ENCODE measurements at regions not wholly inside any gene's neighbourhood (a gene's known extent, or its start where the extent isn't known, plus 50 kb on each side); places are given as distances from the start of the nearest gene placed in this dataset.

DNA sequence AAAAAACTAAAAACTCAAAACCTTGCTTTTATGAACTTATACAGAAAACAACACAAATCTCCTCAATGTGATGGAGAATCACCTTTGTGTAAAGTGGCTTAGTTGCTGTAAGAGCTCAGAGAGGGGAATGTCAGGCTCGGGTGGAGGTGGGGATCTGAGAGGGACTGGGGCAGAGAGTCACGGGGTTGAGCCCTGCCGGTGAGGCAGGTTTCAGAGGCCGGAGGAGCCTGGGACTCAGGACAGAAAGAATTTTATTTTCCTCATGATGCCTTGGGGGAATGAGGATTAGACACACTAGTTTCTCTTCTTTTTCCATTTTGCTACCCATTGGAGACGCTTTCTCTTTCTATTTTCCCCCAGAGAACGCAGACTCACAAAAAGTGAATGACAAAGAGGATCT is 252.3 kb upstream of the FOXQ1 start:
- no peak for DNase-seq (ENCODE audit: low spot score)

- DNase-seq (ENCODE audit: low spot score): no peak
These were observed 254.3 kb upstream of the FOXQ1 start for GRCh38 chr6:1057490-1058135.

DNA sequence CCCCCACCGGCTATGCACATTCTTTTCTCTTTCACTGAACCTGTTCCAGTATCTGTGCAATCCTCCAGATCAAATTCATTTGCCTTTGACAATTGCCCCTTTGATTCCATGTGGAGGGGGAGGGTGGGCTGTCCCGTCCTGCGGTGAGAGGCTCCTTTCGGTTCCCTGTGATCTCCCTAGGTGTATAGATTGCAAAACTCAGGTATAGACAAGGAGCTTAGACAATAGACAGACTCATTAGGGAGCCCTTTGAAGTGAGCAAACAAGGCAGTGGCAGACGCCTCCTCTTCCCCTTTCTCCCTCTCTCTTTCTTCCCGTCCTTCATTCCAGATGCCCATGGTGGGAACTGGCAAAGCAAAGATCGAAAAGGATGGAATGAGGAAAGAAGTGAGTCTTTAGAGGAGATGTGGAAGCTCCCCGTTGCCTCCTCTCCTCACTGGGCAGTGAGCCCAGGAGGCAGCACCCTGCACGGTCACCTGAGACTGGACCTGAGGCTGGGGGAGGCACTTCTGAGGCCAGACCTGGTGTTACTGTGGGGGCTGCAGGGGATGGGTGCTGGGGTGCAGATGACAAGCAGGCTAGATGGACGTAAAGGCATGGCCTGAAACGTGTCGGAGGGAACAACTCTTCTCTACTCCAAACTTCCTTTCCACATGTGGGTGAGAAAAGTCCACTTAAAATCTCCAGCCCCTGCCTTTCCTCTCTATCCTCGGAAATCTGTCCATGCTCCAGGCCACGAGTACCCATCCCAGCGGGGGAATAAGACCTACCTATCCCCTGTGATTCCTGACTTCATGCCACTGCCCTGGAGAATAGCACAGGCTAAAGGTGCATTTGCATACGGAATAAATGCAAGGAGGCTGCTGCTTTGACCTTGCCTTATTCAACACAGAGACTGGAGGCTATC is 256.6 kb upstream of the FOXQ1 start:
- no peak for DNase-seq (ENCODE audit: low spot score)

DNA sequence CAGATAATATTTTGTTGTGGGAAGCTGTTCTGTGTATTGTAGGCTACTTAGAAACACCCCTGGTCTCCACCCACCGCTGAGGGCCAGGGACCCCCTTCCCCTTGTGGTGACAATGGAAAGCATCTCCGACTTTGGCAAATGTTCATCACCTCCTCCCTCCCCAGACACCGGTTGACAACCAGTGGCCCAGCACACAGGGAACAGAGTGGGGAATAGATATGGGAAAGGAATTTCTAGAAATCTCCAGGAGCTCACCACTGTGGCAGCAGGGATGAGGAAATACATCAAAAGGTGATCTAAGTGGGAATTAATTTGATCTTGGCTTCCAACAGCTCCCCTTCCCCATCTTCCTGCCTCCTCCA is 257.3 kb upstream of the FOXQ1 start:
- DNase-seq (ENCODE audit: low spot score): no peak

DNA sequence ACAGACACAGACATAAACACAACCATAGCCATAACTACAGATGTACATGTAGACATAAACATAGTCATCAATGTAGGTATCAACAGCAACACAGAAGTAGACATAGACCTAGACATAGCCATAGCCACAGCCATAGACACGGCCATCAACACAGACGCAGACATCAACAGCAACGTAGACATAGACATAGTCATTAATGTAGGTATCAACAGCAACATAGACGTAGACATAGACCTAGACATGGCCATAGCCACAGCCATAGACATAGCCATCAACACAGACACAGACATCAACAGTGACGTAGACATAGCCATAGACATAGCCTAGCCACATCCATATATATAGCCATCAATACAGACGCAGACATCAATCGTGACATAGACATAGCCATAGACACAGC is 258.3 kb upstream of the FOXQ1 start:
- no peak for DNase-seq (ENCODE audit: low spot score)

GRCh38 chr6:1052262-1052661 is 259.6 kb upstream of the FOXQ1 start:
- DNase-seq (ENCODE audit: low spot score): no peak

GRCh38 chr6:1049900-1050299 is 262.0 kb upstream of the FOXQ1 start:
- no peak for DNase-seq (ENCODE audit: low spot score)

DNA sequence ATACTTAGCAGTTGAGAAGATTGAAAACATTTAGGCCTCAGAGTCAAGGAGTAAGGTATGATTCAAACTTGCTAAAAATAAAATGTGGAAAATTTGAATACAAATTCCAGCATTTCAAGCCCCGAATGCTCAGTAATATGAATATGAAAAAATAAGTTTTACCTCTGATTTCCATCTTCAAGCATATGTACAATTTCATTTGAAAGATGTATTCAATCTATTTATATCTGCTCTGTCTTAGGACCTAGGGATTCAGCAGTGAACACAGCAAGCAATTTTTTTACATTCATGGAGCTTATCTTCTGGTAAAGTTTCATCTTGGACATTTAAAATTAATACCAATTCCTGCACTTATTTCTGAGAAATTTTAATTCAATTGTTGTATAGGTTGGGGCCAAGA is 262.7 kb upstream of the FOXQ1 start:
- no peak for DNase-seq (ENCODE audit: low spot score)

GRCh38 chr6:1047981-1048541 is 263.8 kb upstream of the FOXQ1 start:
- no peak for DNase-seq (ENCODE audit: low spot score)

DNA sequence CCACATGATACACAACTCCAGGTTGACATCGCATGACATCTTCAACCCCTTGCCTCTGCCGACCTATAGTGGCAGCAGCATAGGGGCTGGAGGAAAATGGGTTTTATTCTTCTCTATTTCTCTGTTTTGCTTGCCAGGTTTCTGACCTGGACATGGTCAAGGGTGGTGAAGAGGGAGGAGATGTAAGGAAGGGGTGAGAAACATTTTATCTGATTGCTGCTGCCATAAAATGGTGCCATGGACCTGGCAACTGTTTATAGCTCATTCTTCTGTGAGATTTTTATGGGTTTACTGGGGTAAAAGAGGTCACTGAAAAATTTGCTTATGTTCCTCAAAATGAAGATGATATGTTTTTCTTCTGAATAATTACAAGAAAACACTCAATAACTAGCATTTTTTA is 266.7 kb upstream of the FOXQ1 start:
- DNase-seq (ENCODE audit: low spot score): no peak

DNA sequence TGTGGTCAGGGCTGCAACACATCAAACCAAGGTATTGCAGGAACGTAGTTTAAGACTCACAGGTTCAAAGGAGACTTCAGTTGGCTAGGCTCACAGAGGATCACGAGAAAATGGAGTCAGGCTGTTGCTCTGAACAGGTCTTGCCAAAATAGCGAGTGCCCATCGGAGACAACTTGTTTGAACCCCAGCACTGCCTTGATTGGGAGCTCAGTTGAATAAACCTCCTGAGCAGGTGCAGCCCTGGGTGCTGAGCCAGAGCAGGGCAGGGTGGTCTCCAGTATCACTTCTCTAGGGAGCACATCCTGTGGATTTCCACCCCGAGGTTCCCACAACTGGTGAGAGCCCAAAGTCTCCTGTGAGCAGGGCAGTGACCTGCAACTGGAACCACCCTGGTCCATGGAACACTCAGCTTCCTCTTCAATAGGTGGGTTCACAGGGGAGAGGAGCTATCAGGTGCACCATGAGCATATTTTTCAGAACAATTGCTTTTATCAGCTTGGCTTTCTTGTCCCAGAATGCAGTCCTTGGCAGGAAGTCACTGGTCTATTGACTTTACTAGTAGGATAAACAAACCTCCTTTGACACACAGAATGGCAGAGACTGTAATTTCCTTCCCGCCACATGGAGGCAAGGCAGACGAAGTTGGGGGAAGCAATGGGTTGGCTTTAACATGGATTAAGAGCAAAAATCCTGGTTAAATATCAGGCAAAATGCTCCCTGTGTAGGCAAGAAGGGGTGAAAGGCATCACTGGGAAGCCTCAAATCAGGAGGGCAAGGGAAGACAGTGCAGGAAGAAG is 267.7 kb upstream of the FOXQ1 start:
- no peak for DNase-seq (ENCODE audit: low spot score)

GRCh38 chr6:1043458-1043836 is 268.5 kb upstream of the FOXQ1 start:
- DNase-seq (ENCODE audit: low spot score): no peak

DNA sequence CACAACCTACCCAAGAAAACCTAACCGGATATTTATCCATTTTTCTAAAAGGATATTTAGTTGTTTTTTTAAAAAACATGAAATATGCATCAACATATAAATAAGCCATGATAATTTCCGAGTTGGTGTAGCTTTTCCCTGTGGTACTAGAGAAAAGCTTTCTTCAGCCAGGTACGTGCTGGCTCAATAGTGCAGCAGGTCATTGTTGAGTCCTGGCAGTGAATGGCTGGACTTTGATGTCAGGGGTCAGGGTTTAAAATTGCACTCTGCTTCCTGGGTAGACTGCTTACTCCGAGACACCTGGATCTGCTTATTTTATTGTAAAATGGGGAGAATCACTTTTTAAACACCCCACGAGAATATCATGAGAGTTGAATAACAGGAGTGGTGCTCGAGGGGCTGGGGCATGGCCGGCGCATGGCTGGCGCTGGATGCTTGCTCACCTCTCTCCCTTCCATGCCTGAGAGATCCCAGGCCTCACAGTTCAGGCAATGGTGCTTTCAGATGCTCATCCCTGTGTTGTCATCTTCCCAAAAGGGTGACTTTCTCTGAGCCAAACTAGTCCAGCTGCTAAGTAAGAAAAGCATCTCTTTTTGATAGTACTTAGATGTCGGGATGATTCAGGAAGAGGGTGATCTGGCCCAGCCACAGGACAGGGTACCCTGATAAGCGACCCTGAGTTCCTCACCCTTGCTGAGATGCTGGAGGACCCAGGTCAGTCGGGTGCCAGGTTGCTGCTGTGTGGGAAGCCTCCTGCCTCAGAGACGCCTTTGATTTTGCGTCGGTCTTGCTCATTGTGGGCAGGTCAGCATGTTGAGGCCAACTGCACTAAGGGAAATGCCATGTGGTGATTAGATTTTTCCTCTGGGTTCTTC is 269.1 kb upstream of the FOXQ1 start:
- DNase-seq (ENCODE audit: low spot score): no peak

GRCh38 chr6:1040393-1040792 is 271.5 kb upstream of the FOXQ1 start:
- no peak for DNase-seq (ENCODE audit: low spot score)

- DNase-seq (ENCODE audit: low spot score): no peak
These were observed 272.2 kb upstream of the FOXQ1 start for GRCh38 chr6:1039746-1040145.

DNA sequence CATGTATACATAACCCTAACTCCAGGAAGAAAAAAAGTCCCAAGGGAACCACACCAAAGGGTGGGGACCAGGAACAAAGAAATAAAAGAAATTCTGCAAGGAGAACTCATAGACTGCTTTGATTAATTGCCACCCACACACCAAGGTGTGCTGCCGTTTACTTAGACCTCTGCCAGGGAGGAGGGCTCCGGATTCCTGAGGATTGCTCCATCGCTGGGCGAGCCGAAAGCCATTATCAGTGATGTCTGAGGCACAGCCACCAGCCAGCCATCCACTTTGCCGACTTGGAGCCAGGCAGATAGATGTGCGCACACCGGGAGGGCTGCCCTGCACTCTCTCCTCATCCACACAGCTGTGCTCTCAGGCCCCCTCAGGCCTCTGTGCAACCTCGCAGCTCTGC is 272.7 kb upstream of the FOXQ1 start:
- no peak for DNase-seq (ENCODE audit: low spot score)

GRCh38 chr6:1037430-1038202 is 274.3 kb upstream of the FOXQ1 start:
- no peak for DNase-seq (ENCODE audit: low spot score)

GRCh38 chr6:1035401-1035800 is 276.5 kb upstream of the FOXQ1 start:
- DNase-seq (ENCODE audit: low spot score): no peak

DNA sequence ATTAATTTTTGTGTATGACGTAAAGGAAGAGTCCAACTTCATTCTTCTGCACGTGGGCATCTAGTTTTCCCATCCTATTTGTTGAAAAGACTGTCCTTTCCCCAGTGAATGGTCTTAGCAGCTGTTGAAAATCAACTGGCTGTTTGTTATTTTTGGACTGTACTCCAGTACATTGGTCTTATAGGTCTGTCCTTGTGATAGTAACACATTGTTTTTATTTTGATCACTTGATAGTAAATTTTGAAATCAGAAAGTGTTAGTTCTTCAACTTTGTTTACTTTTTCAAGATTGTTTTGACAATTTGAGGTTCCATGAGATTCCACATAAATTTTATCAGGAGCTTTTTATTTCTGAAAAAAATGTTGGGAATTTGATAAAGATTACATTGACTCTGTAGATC is 280.2 kb upstream of the FOXQ1 start:
- DNase-seq (ENCODE audit: low spot score): no peak

- no peak for DNase-seq (ENCODE audit: low spot score)
These were observed 282.8 kb upstream of the FOXQ1 start for GRCh38 chr6:1029141-1029540.

DNA sequence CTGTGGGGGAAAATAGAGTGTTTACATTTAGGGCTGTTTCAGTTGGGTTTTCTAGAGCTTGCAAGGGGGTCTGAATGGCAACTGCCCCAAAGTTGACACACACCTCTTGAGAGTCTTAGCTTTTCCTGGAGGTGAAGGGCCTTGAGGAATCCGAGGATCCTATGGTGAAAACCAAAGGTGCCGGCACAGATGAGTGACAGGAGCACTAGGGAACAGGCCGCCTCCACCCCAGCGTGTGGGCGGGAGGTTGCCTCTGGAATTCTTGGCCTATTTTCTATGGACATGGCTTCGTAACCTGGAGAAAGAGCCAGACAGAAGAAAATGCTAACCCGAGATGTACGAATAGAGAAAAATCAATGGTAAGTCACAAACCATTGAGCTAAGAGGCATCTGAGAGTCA is 283.2 kb upstream of the FOXQ1 start:
- DNase-seq (ENCODE audit: low spot score): no peak
